HG03280 (cell line): ENCODE measurements at regions not wholly inside any gene's neighbourhood (a gene's known extent, or its start where the extent isn't known, plus 50 kb on each side); places are given as distances from the start of the nearest gene placed in this dataset.

Experiments
- ATAC-seq: cut with Tn5 transposase; IDR thresholded peaks from one replicate; pipeline ENCODE4 v1.9.1; 2021; ENCODE audit warnings: mild to moderate bottlenecking, moderate library complexity; ENCODE audit not compliant: unreplicated experiment

DNA sequence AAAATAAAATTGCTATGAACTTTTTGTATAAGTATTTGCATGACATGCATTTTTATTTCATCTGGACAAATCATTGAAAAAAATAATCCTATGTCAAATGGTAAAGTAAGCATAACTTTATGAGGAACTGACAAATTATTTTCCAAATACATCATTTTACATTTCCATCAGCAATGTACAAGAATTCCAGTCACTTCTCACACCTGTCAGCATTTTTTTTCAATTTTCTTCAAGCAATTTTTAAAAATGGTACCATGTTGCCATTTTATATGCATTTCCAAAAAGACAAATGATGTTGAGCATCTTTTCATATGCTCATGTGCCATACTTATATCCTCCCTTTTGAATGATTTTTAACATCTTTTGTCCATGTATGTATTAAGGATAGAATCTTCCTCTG lies 961.7 kb upstream of the PIK3C3 start:
- no peak for ATAC-seq

DNA sequence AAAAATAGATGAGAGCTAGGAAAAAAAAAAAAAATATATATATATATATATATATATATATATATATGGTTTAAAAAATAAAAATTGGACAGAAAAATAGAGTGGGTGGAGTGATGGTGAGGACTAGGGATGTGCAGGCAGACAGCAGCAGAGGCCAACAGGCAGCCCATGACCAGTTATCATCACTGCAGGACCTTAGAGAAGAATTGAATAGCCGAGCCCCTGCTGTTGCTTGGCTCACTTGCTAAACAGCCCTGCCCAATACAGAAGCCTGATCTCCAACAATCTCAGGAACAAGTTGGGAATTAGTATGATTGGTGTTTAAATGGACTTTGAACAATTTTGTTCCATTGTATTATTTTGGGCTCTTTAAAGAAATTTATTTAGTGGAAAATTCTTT lies 967.5 kb upstream of the PIK3C3 start:
- no peak for ATAC-seq

DNA sequence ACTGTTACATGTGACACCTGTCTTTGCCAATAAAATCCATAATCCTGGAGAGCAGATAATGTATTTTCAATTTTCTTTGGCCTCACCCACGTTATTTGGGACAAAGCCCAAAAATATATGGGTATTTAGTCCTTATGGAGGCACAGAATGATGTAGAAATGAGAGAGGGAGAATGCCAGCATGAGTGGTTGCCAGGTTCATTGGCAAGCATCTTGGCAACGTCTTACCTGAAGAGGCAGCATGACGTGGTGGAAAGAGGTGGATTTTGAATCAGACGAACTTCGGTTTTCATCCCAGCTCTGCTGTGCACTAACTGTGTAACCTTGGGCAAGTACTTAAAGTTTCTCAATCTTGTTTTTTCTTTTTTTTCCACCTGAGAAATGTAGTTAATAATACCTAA lies 969.6 kb upstream of the PIK3C3 start:
- ATAC-seq = no peak

DNA sequence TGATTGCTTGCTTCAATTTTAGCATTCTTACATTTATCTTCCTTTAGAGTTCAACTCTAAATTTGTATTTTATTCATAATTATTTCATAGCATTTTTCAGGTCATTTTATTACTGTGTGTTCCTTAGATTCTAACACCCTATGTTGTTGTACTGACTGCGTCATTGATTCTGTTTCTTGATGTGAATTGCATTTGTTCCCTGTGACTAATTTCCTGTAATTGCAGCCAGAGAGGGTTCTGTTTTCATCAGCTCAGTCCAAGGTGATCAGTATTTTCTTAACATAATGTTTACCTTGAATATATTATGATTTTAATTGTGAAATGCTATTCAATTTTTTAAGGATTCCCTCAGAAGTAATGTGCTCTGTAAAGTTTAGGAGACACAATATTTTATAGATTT lies 970.2 kb upstream of the PIK3C3 start:
- no peak for ATAC-seq

DNA sequence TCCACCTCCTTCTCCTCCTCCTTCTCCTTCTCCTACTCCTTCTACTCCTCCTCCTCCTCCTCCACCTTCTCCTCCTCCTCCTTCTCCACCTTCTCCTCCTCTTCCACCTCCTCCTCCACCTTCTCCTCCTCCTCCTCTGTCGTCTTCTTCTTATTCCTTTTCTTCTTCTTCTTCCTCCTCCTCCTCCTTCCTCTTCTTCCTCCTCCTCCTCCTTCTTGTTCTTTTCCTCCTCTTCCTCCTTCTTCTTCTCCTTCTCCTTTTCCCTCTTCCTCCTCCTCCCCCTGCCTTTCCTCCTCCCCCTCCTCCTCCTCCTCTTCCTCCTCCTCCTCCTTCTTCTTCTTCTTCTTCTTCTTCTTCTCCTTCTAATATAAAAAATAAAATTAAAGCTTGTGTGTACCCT lies 971.2 kb upstream of the PIK3C3 start:
- no peak for ATAC-seq

DNA sequence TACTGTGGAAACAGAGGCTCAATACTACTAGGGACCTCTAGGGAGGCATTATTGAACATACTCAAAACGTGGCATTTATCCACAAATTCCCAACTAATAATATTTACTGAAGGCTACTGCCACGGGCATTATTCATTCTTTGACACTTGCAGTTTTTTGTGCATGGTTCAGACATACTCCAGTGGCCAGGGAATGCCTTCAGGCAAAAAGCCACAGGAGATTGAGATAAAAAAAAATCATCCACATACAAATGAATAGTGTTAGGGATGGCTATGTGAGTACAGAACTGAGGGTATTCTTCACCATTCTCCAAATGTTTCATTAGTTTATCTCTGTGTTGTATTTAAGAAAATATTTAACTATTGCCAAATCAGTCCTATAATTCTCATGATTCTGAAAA lies 974.9 kb upstream of the PIK3C3 start:
- ATAC-seq = no peak

DNA sequence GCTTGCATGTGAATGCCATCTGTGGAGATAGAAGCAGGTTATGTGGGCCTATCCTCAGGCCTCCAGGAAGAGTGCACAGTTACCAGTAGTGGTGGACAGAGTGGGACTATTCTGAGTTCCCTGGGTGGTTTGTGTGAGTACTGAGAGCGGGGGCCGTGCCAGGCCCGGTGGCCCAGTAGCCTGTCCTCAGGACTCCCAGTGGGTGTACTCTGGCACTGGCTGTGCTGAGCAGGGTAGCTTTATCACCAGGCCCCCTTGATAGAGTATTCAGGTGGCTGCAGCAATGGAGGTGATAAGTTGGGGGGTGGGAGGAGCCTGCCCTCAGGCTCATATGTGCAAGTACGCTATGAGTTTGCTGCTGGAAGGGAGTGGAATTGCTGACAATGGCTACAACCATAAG lies 979.0 kb upstream of the PIK3C3 start:
- ATAC-seq = no peak

DNA sequence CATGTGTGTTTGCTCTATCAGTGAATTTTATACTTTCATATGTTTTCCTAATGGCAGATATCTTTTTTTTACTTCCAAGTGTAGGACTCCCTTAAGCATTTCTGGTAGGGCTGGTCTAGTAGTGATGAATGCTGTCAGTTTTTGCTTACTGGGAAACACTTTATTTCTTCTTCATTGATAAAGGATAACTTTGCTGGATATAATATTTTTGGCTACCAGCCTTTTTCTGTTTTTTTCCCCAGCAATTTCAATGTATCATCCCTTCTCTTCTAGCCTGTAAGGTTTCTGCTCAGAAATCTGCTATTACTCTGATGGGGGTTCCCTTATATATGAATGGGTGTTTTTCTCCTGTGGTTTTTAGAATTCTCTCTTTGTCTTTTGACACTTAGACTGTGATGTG lies 980.6 kb upstream of the PIK3C3 start:
- no peak for ATAC-seq

DNA sequence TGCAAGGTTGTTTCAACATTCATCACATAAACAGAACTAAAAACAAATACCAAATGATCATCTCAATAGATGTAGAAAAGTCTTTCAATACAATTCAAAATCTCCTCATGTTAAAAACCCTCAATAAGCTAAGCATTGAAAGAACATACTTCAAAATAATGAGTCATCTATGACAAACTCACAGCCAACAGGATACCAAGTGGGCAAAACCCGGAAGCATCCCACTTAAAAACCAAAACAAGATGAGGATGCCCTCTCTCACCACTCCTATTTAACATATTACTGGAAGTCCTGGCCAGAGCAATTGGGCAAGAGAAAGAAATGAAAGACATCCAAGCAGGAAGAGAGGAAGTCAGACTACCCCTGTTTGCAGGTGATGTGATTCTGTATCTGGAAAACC lies 992.2 kb upstream of the PIK3C3 start:
- ATAC-seq = no peak

DNA sequence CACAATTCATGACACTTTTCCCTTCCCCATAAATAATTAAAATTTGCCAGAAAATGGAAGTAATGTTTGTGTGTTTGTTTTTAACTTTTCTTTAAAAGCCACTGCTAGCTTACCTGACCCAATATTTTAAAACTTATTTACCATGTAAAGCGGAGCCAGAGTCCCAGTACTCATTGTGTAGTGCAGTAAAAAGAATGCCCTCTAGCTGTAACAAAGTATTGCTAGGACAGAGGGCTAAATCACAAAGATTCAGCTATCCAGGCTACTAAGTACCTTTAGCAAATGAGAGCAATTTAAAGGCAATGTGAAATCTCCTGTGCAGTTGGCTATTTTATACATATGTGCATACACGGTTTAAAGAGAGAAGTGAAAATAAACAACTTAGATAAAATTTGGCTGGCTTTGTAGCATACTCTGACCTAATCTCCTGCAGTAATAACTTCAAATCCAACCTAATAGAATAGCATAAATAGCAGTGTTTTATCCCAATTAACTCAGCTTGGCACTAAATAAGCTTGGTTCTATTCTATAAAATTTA lies 997.4 kb upstream of the PIK3C3 start:
- no peak for ATAC-seq

DNA sequence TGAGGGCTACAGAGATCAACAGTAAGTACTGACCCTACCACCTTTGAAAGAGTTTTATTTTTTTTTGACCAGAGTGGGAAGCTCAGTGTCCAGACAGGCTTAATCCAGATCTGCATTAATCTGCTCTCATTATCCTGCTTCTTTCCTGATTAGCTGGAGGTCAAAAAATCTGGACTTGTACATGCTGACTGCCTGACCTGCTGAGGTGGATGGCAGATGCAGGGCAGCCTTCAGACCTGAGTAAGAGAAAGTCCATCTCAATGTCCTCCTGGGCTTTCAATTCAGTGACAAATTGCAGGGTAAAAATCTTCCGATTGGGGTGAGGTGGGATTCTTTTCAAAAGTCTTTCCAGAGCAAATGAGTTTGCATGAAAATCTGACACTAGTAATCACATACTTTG lies 998.8 kb upstream of the PIK3C3 start:
- no peak for ATAC-seq

DNA sequence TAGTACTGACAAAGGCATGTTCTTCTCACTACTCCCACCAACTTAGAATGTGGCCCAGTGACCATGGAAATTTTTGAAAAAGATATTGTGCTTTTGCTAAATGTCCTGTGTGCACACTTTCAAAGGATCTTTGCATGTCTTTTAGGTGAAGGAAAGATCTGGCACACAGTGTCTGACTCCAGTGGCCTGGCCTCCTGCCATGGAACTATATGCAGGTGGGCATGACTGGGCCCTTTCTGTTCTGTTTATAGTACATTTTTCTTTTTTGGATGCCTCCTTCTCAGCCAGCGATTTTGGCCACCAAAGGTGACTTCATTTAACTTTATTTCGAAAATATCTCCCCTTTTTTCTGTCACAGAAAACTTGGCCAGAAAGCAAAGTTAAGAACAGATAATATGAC lies 999.7 kb upstream of the PIK3C3 start:
- no peak for ATAC-seq

DNA sequence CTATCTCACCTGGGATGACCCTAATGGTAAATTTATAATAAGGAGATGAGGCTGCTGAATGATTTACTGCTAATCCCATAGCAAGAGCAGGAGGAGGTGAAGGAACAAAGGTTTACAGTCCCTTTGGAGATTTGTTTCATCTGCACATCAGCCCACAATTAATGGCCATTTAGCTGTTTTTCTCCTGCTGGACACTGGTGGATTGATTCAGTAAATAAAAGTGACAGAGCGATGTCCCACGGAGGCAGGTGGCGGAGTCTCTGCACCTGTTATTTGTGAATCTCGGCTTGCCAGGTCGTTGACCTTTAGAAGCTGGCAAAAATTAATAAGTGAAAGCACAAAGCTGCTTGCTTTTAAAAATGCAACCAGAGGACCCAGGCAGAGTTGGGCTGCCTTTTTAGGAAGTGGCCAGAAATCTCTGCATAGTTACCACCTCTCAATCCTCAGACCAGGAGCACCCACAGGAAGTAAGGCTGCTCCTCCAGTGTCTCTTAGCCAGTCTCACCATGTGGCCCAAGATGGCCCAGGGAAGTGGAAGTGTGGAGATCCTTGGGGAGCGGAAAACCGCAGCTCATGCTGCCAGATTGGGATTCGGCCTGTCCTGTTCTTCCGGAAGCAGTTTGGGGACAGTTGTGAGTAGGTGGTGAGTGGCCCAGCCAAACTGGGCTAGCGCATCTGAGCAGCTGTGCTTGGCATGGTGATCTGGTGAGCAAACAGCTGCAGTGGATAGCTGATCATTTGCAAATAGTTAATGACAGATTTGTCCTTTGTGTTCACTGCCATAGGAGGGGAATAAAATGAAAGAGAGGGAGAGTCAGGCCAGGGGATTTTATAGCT lies 1005.7 kb upstream of the PIK3C3 start:
- ATAC-seq = no peak

DNA sequence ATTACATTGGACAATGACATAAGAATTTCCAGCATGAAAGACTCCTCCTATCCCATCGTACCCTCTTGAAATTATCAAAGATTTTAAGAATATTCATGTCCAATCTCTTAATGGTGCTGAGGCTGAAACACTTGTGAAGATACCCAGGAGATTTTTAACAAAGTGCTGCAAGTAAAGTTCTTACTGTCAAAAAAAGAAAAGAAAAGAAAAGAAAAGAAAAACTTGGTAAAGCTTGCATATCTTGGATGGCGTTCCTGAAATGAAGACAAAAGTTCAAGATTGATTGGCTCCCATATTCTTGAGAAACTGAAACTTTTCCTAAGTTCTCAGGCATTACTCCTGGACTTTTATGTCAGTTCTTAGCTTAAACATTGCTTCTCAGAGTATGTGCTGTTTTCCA lies 1010.5 kb upstream of the PIK3C3 start:
- no peak for ATAC-seq

DNA sequence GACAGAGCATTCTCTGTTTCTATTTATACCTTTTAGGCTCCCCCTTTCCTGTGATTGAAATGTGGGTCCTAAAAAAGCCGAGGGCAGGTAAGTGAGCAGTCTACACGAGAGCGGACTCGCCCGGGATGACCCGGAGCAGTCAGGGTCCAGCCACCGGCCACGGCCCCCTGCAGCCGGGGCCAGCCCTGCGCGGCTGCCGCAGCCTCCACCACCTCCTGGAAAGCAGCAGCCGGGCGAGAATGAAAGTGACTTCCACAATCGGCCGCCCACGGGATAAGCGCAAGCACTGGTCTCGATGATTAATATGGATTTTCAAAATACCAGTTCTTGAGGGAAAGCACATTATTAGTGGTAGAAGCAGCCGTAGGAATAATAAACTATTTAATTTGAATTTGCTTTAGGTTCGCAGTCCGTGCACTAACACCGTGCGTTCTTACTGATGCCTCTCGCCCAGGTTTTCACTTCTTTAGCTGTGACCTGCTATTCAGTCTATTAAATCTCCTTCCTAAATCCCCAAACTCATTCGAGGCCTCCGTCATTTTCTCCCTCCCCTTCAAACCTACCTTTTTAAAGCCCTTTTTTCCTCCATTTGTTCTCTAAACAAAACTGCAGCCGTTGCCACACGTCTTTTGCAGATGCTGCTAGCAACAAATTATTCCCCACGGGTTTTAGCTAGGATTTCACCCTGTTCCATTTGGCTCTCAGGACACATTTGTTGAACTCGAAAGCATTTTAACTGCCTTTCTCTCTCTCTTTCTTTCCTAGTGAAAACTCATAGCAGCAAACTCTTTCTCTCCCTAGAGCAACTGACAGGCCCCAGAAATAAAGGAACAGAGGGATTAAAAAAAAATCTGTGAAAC lies 1015.1 kb upstream of the PIK3C3 start:
- ATAC-seq = no peak

DNA sequence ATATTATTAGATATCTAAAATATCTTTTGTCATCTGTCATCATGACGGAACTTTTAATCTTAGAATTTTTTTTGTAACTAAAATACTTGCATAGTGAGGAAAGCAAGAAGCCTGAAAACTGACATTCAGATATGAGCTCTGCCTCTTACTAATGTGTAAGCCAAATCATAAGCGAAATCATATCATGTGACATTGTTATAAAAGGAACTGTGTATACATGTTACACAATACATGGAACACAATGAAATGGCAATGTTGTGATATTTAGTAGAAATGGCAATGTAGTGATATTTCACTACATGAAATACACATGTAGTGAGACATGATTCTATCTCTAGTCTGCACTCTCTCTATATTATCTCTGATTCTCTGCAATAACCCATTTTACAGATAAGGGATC lies 1016.4 kb upstream of the PIK3C3 start:
- no peak for ATAC-seq

DNA sequence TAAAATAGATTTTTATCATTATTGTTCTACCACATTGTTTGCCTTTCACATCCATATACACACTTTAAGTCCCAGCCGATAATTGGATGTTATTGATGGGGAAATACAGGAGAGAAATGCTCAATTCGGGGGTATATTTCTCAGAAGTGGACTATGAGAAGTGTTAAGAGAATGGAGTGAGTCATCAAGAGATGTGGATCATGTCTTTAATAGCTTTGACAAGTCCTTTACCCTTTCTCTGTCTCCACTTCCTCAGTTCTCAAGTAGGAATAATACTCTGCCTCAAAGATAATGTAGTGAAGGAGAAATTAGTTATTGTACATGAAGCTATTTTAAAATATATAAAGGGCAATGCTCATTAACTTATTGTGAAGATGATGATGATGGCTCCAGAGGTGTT lies 1017.6 kb upstream of the PIK3C3 start:
- no peak for ATAC-seq

DNA sequence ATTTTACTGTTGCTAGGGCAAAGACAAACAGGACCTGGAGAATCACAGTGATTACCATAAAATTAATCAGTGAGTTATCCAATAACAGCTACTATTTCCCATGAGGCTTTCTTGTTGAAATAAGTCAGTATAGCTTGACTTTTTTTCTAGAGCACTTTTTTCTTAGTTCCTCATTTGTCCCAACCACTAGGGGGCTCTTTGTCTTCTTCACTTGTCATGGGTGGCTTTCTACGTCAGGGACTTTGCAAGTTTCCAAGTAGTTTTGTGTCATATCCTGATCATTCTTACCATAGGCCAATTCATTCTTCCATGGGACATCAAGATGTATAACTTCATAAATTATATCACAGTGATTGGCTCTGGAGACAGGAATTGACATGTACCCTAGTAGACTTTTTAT lies 1019.6 kb upstream of the PIK3C3 start:
- ATAC-seq = no peak

DNA sequence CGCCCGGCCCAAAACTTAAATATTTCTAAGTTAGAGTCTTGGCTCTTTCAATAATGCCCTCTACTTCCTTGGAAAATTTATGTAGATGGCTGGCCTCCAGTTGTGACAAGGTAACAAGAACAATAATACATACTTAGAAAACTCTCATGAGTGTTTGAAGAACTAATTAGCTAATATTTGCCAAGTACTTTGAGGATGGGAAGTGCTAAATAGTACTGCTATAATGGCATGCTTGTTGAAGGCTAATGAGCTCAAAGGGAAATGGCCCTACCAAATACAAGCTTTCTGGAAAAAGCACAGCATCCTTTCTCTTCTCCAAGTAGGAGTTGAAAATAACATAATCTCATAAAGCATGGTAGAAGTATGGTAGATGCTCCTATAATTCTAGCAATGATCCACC lies 1022.2 kb upstream of the PIK3C3 start:
- no peak for ATAC-seq

DNA sequence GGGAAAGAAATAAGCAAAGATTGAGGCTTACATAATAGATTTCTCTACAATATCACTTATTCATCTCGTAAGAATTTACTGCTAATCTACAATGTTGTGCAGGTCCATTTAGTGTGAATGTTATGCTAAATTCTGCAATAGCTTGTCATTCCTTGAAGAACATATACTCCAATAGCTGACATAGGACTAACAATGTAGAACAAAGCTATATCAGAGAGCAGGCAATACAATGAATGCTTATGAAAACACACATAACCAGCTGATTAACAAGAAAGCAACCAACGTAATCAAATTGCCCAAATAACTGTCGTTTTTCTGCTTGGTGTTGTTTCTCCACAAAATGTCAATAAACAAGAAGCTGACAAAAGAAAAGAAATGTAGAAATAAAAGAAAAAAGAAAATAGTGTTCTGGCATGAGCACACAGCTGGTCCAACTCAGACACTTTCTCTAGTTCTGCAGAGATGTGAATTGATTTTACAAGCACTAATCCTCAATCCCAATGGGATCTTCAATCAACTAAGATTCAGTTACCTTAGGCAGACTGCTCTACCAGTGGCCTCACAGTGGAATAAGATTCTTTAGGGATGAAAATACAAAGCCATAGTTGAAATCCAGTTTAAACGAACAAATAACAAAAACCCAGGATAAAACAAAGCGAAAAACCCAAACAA lies 1024.7 kb upstream of the PIK3C3 start:
- no peak for ATAC-seq

DNA sequence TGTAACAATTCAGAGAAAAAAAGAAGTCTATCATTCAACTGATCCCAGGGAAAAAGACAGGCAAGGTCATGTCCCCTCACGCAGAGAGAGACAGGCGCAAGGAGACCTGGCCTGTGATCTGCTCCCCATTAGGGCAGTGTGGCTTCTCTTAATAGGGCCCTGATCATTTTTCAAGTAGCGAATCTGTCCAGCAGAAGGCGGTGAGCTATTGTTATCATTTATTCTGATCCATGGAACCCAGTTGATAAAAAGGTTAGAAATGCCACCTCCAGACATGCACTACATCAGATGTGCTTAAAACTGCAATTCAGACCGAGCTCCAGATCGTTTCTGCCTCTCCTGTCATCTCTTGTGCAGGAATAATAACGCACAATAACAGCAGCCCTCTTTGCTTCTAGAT lies 1025.6 kb upstream of the PIK3C3 start:
- ATAC-seq = no peak

DNA sequence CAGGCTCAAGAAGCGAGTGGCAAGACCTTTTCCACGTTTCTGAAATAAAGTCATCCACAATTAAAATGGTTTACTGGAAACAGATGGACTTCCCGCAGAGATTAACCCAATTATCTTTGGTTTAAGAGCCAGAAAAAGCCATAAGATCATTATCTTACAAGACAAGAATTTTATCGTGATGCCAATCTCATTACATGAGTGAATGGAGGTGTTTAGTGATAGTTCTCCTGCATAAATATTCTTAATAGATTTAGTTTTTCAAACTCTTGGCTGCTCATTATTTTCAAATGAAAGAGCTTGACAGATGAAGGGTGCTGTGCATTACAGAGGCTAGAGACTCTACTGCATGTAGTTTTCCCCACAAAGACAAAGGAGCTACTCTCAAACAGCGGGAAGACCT lies 1028.4 kb upstream of the PIK3C3 start:
- no peak for ATAC-seq
